GM19467 (cell line): ENCODE measurements at regions not wholly inside any gene's neighbourhood (a gene's known extent, or its start where the extent isn't known, plus 50 kb on each side); places are given as distances from the start of the nearest gene placed in this dataset.

Experiments used
- ATAC-seq: cut with Tn5 transposase; IDR thresholded peaks from one replicate; pipeline ENCODE4 v1.9.1; 2021; ENCODE audit warnings: mild to moderate bottlenecking, moderate library complexity; ENCODE audit not compliant: unreplicated experiment

- no peak for ATAC-seq
Observed at GRCh38 chr12:58557661-58558060, 362.6 kb downstream of the LRIG3 start.

GRCh38 chr12:58563621-58564020 is 356.7 kb downstream of the LRIG3 start:
- no peak for ATAC-seq

- no peak for ATAC-seq
Observed at GRCh38 chr12:58564721-58565120, 355.6 kb downstream of the LRIG3 start.

- no peak for ATAC-seq
Observed at GRCh38 chr12:58566599-58566998, 353.7 kb downstream of the LRIG3 start.

GRCh38 chr12:58567189-58567588 is 353.1 kb downstream of the LRIG3 start:
- no peak for ATAC-seq

- no peak for ATAC-seq
Observed at GRCh38 chr12:58570411-58570810, 349.9 kb downstream of the LRIG3 start.

GRCh38 chr12:58575256-58575655 is 345.0 kb downstream of the LRIG3 start:
- no peak for ATAC-seq

- no peak for ATAC-seq
Observed at GRCh38 chr12:58576081-58576480, 344.2 kb downstream of the LRIG3 start.

- no peak for ATAC-seq
Observed at GRCh38 chr12:58576916-58577315, 343.4 kb downstream of the LRIG3 start.

- no peak for ATAC-seq
Observed at GRCh38 chr12:58580095-58580494, 340.2 kb downstream of the LRIG3 start.

GRCh38 chr12:58583529-58583928 is 336.8 kb downstream of the LRIG3 start:
- ATAC-seq: no peak

- ATAC-seq: no peak
Observed at GRCh38 chr12:58583940-58584339, 336.4 kb downstream of the LRIG3 start.

GRCh38 chr12:58584880-58585279 is 335.4 kb downstream of the LRIG3 start:
- ATAC-seq: no peak

- ATAC-seq: no peak
Observed at GRCh38 chr12:58586762-58587161, 333.5 kb downstream of the LRIG3 start.

GRCh38 chr12:58588770-58589169 is 331.5 kb downstream of the LRIG3 start:
- no peak for ATAC-seq

- no peak for ATAC-seq
Observed at GRCh38 chr12:58592475-58593207, 327.7 kb downstream of the LRIG3 start.

GRCh38 chr12:58593557-58594304 is 326.6 kb downstream of the LRIG3 start:
- no peak for ATAC-seq

- no peak for ATAC-seq
Observed at GRCh38 chr12:58596381-58596780, 323.9 kb downstream of the LRIG3 start.

GRCh38 chr12:58601529-58601928 is 318.8 kb downstream of the LRIG3 start:
- no peak for ATAC-seq

- no peak for ATAC-seq
Observed at GRCh38 chr12:58602179-58602578, 318.1 kb downstream of the LRIG3 start.

- no peak for ATAC-seq
Observed at GRCh38 chr12:58602736-58603135, 317.6 kb downstream of the LRIG3 start.

GRCh38 chr12:58607805-58608204 is 312.5 kb downstream of the LRIG3 start:
- ATAC-seq: no peak
